NT2/D1 (cell line): ENCODE measurements at regions not wholly inside any gene's neighbourhood (a gene's known extent, or its start where the extent isn't known, plus 50 kb on each side); places are given as distances from the start of the nearest gene placed in this dataset.

Experiments used
- DNase-seq: peaks from one replicate; pipeline ENCODE4 v3.0.0-alpha.2; 2011; ENCODE audit warnings: low read depth, low spot score
- H3K27me3 ChIP-seq: 2 replicates; pipeline ENCODE4 v1.6.0; 2011; ENCODE audit warnings: mild to moderate bottlenecking; ENCODE audit not compliant: insufficient read length, insufficient read depth
- H3K36me3 ChIP-seq: 2 replicates; pipeline ENCODE4 v1.6.1; 2011; ENCODE audit warnings: mild to moderate bottlenecking, low read length, mixed read lengths; ENCODE audit not compliant: insufficient read depth, insufficient read length
- H3K4me1 ChIP-seq: 2 replicates; pipeline ENCODE4 v1.5.1; 2011; ENCODE audit not compliant: insufficient read depth, insufficient read length
- H3K4me3 ChIP-seq: 2 replicates; pipeline ENCODE4 v1.5.1; 2011; ENCODE audit warnings: low read depth; ENCODE audit not compliant: insufficient read length
- H3K9ac ChIP-seq: 2 replicates; pipeline ENCODE4 v1.6.0; 2011; ENCODE audit warnings: low read depth; ENCODE audit not compliant: insufficient read length
- H3K9me3 ChIP-seq: 2 replicates; pipeline ENCODE4 v1.5.1; 2011; ENCODE audit warnings: mild to moderate bottlenecking, low read length; ENCODE audit not compliant: insufficient read depth
- SUZ12 ChIP-seq: IDR thresholded peaks from 2 replicates; pipeline ENCODE4 v1.6.1; 2011; ENCODE audit not compliant: insufficient read length, insufficient read depth; ENCODE audit errors: extremely low read depth
- YY1 ChIP-seq: IDR thresholded peaks from 2 replicates; pipeline ENCODE4 v1.6.1; 2011; ENCODE audit not compliant: insufficient read length, insufficient read depth
- ZNF274 ChIP-seq: IDR thresholded peaks from 2 replicates; pipeline ENCODE4 v1.6.1; 2011; ENCODE audit warnings: mild to moderate bottlenecking, low read depth, low read length

- TF ChIP-seq SUZ12 (no peak), YY1 (no peak), ZNF274 (no peak)
- no peak for DNase-seq
- H3K4me3 ChIP-seq = no peak overlapping the region
Measured at GRCh38 chr2:151119374-151119773, 142.3 kb downstream of the RBM43 start.

DNA sequence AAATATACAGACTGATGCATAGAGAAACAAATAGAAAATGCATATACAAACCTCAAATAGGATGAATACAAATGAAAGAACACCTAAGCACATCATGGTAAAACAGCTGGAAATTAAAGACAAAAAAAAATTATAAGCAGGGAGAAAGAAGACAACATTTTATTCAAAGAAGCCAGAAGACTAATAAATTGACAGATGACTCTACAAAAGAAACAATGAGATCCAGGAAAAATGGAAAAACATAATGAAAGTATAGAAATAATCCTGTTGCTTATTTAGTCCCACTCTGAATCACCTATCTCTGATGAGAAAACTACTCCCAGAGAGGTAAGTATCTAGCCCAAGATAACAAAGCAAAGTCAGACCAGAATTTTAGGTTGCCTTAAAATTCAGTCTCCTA, 143.4 kb downstream of the RBM43 start:
- Histone ChIP-seq H3K4me1 (no peaks in the 10 kb centered on the region), H3K36me3 (no peaks in the 10 kb centered on the region), H3K9me3 (peaks cover 31% of the 10 kb centered on the region), H3K27me3 (no peaks in the 10 kb centered on the region), H3K4me3 (no peak overlapping the region), H3K9ac (no peak overlapping the region)
- DNase-seq = no peak
- no peak for TF ChIP-seq SUZ12
- TF ChIP-seq ZNF274 = no peak
- no peak for TF ChIP-seq YY1

More at GRCh38 chr2:151119374-151119773, 142.3 kb downstream of the RBM43 start:
- H3K27me3 ChIP-seq = no peaks in the 10 kb centered on the region
- no peaks in the 10 kb centered on the region for H3K36me3 ChIP-seq
- H3K9me3 ChIP-seq = peaks cover 20% of the 10 kb centered on the region
- H3K4me1 ChIP-seq = no peaks in the 10 kb centered on the region
- H3K9ac ChIP-seq = no peak overlapping the region

DNA sequence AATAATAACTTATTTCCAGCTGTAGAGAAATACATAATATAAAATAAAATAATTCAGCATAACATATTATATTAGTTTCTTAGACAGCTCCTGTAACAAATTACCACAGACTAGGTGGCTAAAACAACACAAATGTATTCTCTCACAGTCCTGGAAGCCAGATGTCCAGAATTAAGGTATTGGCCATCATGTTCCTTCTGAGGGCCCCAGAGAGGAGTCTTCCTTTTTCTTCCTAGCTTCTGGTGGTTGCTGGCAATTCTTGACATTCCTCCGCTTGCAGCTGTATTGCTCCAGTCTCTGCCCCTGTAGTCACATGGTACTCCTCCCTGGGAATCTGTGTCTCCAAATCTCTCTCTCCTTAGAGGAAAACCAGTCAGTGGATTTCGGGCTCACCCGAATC, 146.8 kb downstream of the RBM43 start:
- peaks cover 61% of the 10 kb centered on the region for H3K9me3 ChIP-seq
- H3K4me3 ChIP-seq = no peak overlapping the region
- H3K9ac ChIP-seq = no peak overlapping the region
- no peaks in the 10 kb centered on the region for H3K36me3 ChIP-seq
- no peak for TF ChIP-seq SUZ12
- no peak for TF ChIP-seq YY1
- TF ChIP-seq ZNF274 = no peak
- DNase-seq = no peak
- no peaks in the 10 kb centered on the region for H3K27me3 ChIP-seq
- no peaks in the 10 kb centered on the region for H3K4me1 ChIP-seq

GRCh38 chr2:151113318-151113717, 148.3 kb downstream of the RBM43 start:
- Histone ChIP-seq H3K4me3 (no peak overlapping the region), H3K4me1 (no peaks in the 10 kb centered on the region), H3K9ac (no peak overlapping the region), H3K36me3 (no peaks in the 10 kb centered on the region), H3K9me3 (peaks cover 65% of the 10 kb centered on the region), H3K27me3 (no peaks in the 10 kb centered on the region)
- DNase-seq = no peak
- TF ChIP-seq SUZ12 = no peak
- no peak for TF ChIP-seq YY1
- no peak for TF ChIP-seq ZNF274

DNA sequence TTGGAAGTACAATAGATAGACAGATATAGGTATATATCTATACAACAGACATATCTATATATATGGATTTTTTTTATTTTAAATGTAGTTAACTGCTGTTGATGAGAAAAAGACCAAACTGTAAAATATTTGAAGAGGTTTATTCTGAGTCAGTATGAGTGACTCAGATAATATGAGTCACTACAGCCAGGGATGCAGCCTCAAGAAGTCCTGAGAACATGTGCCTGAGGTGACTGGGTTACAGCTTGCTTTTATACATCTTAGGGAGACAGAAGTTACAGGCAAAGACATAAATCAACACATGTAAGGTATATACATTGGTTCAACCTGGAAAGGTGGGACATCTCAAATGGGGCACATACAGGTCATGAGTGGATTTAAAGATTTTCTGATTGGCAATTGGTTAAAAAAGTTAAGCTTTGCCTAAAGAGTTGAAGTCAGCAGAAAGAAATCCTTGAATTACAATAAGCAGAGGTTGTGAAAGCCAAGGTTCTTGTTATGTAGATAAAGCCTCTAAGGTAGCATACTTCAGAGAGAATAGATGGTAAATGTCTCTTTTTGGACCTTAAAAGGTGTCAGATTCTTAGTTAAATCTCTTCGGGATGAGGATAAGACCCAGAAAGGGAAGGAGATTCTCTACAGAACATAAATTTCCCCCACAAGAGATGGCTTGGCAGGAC, 149.9 kb downstream of the RBM43 start:
- Histone ChIP-seq H3K4me1 (no peaks in the 10 kb centered on the region), H3K4me3 (no peak overlapping the region), H3K9me3 (peaks cover 55% of the 10 kb centered on the region), H3K9ac (no peak overlapping the region), H3K27me3 (no peaks in the 10 kb centered on the region), H3K36me3 (no peaks in the 10 kb centered on the region)
- TF ChIP-seq ZNF274 (no peak), SUZ12 (no peak), YY1 (no peak)
- peak; percentile 57 for DNase-seq

DNA sequence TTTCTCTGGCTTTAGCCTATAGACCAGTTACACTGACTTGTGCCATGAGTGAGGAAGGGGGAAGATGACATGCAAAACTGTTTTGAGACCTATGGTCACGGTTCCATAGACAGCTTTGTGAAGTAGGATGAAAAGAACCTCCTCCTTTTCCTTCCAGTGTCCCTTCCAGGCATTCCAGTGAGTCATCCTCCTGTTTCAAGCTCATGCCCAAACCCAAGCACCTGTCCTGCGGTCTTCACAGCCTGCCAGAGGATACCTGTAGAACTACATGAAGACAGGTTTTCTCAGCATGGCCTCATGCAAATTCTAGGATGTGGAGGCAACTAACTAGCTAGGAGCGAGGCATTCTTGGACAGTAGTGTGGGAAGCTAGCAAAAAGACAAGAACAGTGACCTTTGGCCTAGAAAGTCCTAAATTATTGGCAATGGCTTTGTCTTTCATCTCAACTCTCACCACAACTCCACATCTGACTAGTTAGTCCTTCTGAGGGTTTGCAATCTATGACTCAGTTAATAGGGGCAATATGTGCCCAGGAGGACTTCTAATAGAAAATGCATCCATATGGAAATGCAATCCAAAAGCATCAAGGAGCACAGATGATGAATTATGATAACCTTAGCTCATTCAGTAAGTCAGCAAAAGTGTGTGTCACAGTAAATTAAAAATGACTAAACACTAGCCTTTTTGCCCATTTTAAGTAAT, 154.7 kb downstream of the RBM43 start:
- peaks cover 47% of the 10 kb centered on the region for H3K9me3 ChIP-seq
- TF ChIP-seq ZNF274 = no peak

DNA sequence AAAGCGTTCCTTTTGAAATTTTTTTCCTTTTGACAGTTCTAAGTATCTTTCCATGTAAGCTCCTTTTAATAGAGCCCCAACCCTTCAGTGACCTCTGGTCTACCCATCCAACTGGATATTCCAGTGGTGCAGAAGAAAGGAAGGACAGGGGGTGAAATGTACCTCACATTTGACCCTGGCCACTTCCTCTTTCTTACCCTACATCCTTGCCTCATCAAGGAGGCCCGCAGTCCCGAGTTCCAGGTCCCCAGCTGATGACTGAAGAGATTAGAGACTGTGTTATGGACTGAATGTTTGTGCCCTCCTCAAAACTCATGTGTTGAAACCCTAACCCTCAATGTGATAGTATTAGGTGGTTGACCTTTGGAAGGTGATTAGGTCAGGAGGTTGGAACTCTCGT, 158.1 kb downstream of the RBM43 start:
- TF ChIP-seq YY1 = no peak
- TF ChIP-seq ZNF274 = no peak
- TF ChIP-seq SUZ12 = no peak
- Histone ChIP-seq H3K27me3 (no peaks in the 10 kb centered on the region), H3K9me3 (peaks cover 21% of the 10 kb centered on the region; the same call in 1 of the 2 replicates), H3K9ac (no peak overlapping the region), H3K36me3 (no peaks in the 10 kb centered on the region), H3K4me1 (no peaks in the 10 kb centered on the region), H3K4me3 (no peak overlapping the region)
- no peak for DNase-seq

More for the DNA sequence above, 154.7 kb downstream of the RBM43 start:
- H3K4me1 ChIP-seq = no peaks in the 10 kb centered on the region
- no peak overlapping the region for H3K9ac ChIP-seq
- no peak for DNase-seq
- no peaks in the 10 kb centered on the region for H3K36me3 ChIP-seq
- H3K27me3 ChIP-seq = no peaks in the 10 kb centered on the region
- no peak overlapping the region for H3K4me3 ChIP-seq
